Nephron progenitor cell (in vitro differentiated cells): ENCODE measurements at regions not wholly inside any gene's neighbourhood (a gene's known extent, or its start where the extent isn't known, plus 50 kb on each side); places are given as distances from the start of the nearest gene placed in this dataset.

Experiments used
- DNase-seq: peaks from one replicate; pipeline ENCODE4 v3.0.0; 2021
- H3K27ac Mint-ChIP-seq: 2 replicates; pipeline ENCODE4 v1.8.0; 2021; ENCODE audit warnings: mild to moderate bottlenecking, moderate library complexity, mixed read lengths
- H3K27me3 Mint-ChIP-seq: 2 replicates; pipeline ENCODE4 v1.8.0; 2021; ENCODE audit warnings: mild to moderate bottlenecking, low read depth, mixed read lengths; ENCODE audit not compliant: poor library complexity
- H3K36me3 Mint-ChIP-seq: 2 replicates; pipeline ENCODE4 v1.8.0; 2021; ENCODE audit warnings: low read depth, mixed read lengths
- H3K4me1 Mint-ChIP-seq: 2 replicates; pipeline ENCODE4 v1.8.0; 2021; ENCODE audit warnings: mixed read lengths
- H3K4me3 Mint-ChIP-seq: 2 replicates; pipeline ENCODE4 v1.8.0; 2021; ENCODE audit warnings: mild to moderate bottlenecking, moderate library complexity, mixed read lengths
- H3K9me3 Mint-ChIP-seq: 2 replicates; pipeline ENCODE4 v1.8.0; 2021; ENCODE audit warnings: mild to moderate bottlenecking, moderate library complexity, mixed read lengths
- TF ChIP-seq, protein P1 (sequence below): fragments of 200-600 bp; sonication (generic); IDR thresholded peaks from 2 replicates; pipeline ENCODE4 v1.5.0; 2021; ENCODE audit warnings: antibody characterized with exemption

DNA sequence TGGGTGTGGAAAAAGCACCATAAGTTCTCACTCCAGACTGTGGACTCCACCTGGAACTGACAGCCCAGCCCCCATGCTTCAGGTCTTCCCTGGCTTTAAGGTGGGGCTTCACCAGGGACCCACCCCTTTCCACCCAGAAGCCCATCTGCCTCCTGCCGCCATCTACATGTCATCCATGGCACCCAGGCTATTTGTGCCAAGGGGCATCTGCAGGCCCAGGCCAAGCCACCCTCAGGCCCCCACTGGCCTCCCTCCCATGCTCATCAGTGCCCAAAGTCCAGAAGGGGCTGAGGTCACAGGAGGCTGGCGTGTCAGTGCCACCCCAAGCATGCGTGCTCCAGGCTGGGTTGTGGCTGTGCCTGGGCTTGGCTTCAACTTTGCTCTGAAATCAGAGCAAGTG, 212.2 kb upstream of the DIO3 start:
- Mint-ChIP-seq H3K4me1 (peaks cover 20% of the 10 kb centered on the region), H3K4me3 (no peak overlapping the region), H3K27ac (no peak overlapping the region), H3K27me3 (peaks cover 3% of the 10 kb centered on the region), H3K36me3 (peaks cover 2% of the 10 kb centered on the region), H3K9me3 (peaks cover 36% of the 10 kb centered on the region)
- no peak for DNase-seq
- TF ChIP-seq, protein P1, sequence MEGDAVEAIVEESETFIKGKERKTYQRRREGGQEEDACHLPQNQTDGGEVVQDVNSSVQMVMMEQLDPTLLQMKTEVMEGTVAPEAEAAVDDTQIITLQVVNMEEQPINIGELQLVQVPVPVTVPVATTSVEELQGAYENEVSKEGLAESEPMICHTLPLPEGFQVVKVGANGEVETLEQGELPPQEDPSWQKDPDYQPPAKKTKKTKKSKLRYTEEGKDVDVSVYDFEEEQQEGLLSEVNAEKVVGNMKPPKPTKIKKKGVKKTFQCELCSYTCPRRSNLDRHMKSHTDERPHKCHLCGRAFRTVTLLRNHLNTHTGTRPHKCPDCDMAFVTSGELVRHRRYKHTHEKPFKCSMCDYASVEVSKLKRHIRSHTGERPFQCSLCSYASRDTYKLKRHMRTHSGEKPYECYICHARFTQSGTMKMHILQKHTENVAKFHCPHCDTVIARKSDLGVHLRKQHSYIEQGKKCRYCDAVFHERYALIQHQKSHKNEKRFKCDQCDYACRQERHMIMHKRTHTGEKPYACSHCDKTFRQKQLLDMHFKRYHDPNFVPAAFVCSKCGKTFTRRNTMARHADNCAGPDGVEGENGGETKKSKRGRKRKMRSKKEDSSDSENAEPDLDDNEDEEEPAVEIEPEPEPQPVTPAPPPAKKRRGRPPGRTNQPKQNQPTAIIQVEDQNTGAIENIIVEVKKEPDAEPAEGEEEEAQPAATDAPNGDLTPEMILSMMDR, result no peak

DNA sequence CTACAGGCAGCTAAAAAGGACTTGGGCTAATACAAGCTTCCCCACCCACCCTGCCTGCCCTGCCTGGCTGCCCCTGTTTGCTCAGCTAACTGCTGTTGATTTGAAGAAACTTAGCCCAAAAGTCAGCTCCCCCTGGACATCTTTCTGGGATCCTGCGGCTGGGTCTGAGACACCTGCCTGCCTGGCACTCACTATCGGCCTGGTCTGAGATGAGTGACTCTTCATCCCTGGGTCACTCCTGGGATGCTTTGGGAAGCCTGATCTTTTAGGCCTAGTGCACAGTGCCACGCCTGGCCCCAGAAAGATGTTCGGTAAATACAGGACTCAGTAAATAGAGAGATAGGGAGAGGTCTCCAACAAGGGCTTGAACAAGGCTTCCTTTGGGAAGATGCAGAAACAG, 211.3 kb upstream of the DIO3 start:
- peaks cover 40% of the 10 kb centered on the region for H3K9me3 Mint-ChIP-seq
- H3K4me1 Mint-ChIP-seq, result peaks cover 20% of the 10 kb centered on the region
- no peak for DNase-seq
- no peak overlapping the region for H3K4me3 Mint-ChIP-seq
- peaks cover 10% of the 10 kb centered on the region for H3K36me3 Mint-ChIP-seq
- TF ChIP-seq, protein P1, result no peak
- H3K27me3 Mint-ChIP-seq, result peaks cover 3% of the 10 kb centered on the region
- no peak overlapping the region for H3K27ac Mint-ChIP-seq

DNA sequence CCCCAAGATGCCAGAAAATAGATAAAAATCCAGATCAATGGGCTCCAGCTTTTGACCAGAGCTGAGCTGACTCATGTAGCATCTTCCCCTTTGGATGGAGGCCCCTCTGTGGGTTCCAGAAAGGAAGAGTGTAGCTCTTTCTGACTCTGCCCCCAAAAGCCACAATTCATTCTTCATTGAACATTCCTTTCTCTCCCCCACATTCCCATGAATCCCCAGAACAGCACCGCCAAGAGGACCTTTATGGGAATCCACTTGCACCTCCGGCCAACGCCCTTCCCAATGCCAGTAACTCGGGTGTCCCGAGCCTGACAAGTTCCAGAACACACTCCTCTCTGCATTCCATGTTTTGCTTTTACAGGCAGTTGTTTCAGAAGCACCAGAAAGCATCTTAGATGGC, 210.6 kb upstream of the DIO3 start:
- Mint-ChIP-seq H3K27me3 (peaks cover 3% of the 10 kb centered on the region), H3K4me3 (no peak overlapping the region), H3K27ac (no peak overlapping the region), H3K4me1 (peaks cover 20% of the 10 kb centered on the region), H3K9me3 (peaks cover 40% of the 10 kb centered on the region), H3K36me3 (peaks cover 15% of the 10 kb centered on the region)
- DNase-seq, result no peak
- TF ChIP-seq, protein P1, result no peak

DNA sequence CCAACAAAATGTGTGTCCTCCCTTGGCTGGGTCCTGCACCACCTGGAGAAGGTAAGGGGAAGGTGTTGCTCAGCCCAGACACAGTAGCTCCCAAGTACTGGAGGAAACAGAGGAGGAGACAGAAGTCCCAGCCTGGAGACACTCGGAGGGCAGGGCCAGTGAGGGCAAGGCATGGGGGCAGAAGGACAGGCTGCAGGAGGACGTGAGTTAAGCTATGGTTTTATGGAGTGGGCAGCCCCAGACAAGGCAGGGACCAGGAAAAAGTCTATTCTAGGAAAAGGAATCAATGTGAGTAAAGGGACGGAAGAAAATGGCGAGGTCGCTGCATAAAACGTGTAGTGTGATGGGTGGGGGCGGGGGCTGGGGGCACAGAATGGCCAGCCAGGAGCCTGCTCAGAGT, 210.1 kb upstream of the DIO3 start:
- TF ChIP-seq, protein P1, result no peak
- peaks cover 3% of the 10 kb centered on the region for H3K27me3 Mint-ChIP-seq
- H3K36me3 Mint-ChIP-seq, result peaks cover 20% of the 10 kb centered on the region
- H3K27ac Mint-ChIP-seq, result peak overlapping the region; percentile 41
- peaks cover 45% of the 10 kb centered on the region for H3K9me3 Mint-ChIP-seq
- DNase-seq, result no peak
- peaks cover 20% of the 10 kb centered on the region for H3K4me1 Mint-ChIP-seq
- H3K4me3 Mint-ChIP-seq, result no peak overlapping the region

DNA sequence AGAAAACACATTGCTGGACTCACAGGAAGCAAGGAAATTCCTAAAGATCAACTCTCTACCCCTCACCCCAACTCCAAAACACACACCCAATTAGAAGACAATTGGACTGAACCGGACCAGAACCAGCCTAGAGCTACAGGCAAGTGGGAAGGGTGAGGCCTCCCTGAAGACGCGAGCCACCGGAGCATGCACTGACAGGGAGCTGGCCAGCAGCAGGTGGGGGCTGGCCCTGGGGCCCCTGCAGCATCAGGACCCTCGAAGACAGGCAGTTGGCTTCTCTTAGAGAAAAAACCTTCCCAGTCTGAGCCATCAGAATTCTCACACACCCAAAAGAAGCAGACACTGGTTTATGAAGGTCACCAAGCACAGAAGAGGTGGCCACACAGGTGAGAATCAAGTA, 209.5 kb upstream of the DIO3 start:
- DNase-seq, result no peak
- peaks cover 20% of the 10 kb centered on the region for H3K36me3 Mint-ChIP-seq
- H3K27me3 Mint-ChIP-seq, result peaks cover 3% of the 10 kb centered on the region
- H3K9me3 Mint-ChIP-seq, result peaks cover 50% of the 10 kb centered on the region
- no peak overlapping the region for H3K4me3 Mint-ChIP-seq
- no peak overlapping the region for H3K27ac Mint-ChIP-seq
- H3K4me1 Mint-ChIP-seq, result peaks cover 20% of the 10 kb centered on the region
- TF ChIP-seq, protein P1, result no peak

DNA sequence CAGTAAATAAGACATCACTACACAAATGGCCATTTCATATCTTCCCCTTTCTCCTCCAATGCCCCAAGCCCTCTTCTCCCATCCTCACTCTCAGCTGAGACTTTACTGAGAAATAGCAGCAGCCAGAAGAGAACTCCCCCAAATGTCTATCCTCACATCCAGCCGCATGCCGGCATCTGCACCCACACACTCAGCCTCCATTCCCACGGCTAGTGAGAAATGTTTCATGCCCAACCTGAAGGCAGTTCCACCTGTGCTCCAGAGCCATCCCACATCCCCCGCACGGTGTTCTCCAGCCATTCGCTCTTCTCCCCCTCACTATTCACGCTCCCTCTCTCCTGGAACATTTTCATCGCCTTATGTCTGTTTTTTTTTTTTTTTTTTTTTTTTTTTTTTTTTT, 208.7 kb upstream of the DIO3 start:
- no peak for DNase-seq

More for the DNA sequence above, 208.7 kb upstream of the DIO3 start:
- Mint-ChIP-seq H3K9me3 (peaks cover 55% of the 10 kb centered on the region), H3K4me3 (no peak overlapping the region), H3K27ac (no peak overlapping the region), H3K4me1 (peaks cover 20% of the 10 kb centered on the region), H3K27me3 (peaks cover 8% of the 10 kb centered on the region), H3K36me3 (peaks cover 20% of the 10 kb centered on the region)
- TF ChIP-seq, protein P1, result no peak
